CD4-positive, alpha-beta T cell treated with Interleukin-21 for 1 hour (primary cell): ENCODE measurements at regions not wholly inside any gene's neighbourhood (a gene's known extent, or its start where the extent isn't known, plus 50 kb on each side); places are given as distances from the start of the nearest gene placed in this dataset.
"Not testable (repeated sequence)": the region's sequence is repeated elsewhere in the genome, so short reads cannot be mapped to it uniquely, and the experiment has no call there.

Experiments used
- DNase-seq: peaks from one replicate; pipeline ENCODE4 v3.0.0-alpha.2; 2020

DNA sequence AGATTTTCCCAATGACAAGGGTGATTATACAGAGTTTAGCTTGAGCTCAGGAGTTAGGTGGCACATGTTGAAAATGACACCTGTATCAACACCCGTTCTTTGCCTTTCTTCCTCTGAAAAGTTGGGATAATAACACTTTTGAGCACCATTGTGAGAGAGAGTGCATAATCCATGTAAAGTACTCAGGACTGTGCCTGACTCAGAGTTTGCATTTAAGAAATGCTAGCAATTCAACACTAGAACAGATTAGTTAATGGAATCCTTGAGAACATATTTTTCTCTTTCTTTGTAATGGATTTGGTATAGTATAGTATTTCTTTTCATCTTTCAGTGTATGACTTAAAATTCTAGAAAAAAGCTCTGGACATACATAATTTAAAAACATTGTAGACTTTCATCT, 449.2 kb downstream of the GJA1 start:
- no peak for DNase-seq

DNA sequence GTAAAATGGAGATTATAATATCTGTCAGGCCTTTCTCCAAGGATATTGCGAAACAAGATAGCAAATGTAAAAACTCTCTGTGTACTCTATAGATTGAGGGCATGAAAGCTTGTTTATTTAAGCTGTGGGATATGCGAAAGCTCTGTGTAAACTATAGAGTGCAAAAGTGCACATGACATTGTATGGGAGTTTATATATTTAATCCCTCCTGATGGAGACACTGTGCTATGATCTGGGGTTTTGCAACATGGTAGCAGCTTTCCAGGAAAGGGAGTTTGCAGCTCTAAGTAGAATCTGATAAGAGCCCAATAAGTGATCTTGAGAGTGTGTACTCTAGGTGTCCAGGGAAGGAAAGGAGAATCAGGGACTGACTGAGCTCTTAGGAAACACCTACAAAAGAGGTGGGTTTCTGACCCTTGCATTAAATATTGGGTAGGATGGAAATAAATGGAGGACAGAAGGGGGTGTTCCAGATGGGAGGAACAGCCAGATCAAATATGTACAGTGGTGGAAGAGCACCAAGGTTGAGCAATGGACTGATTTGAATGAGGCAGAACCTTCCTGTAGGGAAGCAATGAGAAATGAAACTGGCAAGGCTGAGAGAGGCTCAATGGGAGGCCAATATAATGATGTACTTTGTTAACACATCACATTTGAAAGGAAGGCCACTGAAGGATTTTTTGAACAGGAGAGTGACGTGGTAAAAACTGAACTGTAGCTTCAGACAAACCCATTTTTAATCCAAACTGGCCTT, 450.1 kb downstream of the GJA1 start:
- DNase-seq: no peak

DNA sequence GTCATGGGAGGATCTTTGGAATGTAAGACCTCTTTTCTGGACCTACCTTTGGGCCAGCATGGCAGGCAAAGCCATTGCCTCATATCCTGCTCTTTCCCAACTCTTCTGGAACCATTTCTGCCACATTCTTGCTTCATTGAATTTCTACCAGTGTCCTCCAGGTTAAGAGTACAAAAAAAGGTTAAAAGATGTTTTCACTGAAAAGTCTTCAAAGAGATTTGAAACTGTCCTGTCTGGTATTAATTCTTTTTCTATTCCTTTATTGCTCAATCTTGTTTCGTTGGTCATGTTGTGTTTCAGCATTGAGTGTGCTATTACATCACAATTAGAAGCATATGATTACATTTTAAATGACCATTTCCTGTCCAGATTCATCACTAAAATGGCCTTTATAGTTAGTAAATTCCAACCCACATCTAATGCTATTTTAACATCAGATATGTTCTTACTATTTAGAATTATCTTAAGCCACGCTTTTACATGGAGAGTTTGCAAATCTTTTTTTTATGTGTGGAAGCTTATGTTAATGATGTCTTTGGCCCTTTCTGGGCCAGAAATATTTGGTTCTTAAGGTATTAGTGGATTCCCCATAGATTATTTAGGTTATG, 450.9 kb downstream of the GJA1 start:
- DNase-seq: no peak

DNA sequence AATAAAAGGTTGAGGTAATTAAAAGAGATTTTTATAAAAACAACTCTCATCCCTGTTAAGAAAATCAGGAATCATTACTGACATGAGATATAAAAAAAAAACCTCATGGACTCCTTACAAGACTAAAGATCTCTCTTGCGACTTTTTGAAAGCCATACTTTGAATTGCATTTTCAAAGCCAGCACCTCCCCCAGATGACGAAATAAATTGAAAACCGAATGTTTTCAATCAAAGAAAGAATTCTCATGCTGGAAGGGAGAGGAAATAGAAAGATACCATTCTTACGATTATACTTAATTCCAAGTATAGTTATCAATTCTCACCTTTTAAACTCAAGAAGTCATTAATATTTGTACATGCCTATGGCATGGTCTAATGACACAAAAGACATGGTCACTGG, 452.3 kb downstream of the GJA1 start:
- DNase-seq: no peak

DNA sequence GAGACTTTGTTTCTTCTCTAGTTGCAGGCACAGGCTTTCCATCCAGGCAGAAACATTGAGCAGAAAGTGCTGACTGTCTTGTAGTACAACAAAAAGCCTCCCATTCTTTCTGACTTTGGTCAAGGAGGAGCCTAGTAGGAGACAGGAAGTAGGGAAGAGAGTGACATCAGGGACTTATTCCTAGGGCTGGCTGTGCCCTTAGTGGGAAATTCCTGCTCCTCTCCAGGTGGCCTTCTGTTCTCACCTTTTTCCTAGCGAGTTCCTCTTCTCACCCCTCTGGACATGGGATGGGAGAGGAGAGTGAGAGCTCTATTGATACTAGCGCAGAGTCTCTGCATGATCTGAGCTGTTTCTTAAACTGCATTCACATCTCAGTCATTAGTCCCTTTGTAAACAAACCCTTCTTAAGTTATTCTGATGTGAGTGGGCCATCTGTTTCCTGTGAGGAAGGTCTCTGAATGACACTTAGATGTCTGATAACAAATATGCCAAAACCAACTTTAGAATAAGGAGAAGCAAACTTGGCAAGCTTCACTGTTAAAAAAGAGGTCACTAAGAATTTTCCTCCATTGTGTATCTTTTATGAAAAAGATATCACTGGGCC, 455.0 kb downstream of the GJA1 start:
- DNase-seq: no peak

DNA sequence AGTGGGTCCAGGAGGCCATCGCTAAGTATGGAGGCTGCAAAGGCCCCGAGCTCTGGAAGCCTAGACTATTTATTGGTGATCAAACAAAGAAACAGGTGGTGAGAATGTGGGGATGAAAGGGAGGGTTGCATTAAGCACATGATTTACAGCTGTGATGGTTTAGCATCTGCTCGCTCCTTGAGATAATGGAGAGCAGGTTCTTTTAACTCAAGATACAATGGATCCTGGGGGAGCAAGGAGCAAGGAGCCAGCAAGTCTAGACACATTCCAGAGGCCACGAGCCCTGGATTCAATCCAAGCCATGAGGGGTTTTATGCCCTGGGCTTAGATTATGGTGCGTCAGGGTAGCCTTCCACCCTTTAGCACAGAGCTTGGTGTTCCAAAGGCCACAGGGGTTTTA, 460.3 kb downstream of the GJA1 start:
- not testable (repeated sequence) for DNase-seq

DNA sequence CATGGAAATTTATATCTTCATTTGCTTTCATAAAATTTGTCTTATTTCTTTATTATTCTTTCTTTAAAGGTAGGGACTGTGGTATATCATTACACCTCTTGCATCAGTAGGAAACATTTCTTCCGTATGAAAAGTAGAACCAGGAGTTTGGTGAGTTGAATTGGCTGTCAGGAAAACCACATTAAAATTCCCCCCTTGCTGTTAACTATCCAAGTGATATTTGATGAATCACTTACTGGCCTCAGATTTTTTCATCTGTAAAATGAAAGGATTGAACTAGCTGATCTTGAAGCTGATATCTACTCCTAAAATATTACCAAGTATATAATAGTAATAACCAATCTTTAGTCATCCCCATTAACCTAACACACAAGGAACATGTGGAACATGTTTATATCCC, 460.9 kb downstream of the GJA1 start:
- DNase-seq: no peak

DNA sequence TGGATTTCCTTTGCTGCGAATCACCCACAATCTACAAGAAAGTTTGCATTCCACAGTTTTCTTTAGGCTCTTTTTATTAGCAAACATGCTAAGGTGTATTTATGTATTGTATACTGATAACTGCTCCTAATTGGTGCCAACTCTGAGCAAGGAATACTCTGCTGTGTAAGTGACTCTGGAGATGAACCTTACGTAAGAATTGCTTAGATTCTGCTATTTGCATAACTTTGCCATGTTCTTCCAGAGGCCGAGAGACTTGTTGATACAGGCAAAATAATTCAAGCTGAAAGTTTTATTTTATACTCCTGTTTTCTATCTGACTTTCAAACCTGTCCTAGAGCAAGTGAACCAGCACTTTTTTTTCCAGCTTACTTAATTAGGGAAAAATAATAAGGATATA, 461.3 kb downstream of the GJA1 start:
- no peak for DNase-seq

DNA sequence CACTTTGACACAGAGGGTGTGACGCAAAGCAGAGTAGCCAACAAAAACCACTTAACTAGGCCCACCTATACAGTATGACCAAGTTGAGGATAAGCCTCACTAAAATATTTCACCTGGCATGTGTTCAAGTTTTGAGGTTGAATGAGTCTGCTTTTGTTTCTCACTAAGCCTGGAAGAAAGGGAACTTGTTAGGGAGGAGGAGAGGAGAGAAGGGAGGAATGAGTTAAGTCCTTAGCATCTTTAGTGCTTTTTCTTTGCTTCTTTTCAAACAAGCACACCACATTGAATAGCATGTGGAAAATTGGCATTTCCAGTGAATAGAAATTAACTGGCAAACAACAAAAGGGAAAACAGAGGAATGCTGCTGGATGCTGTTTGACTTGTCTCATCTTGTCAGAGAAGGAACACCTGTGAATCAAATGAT, 461.9 kb downstream of the GJA1 start:
- DNase-seq: no peak

DNA sequence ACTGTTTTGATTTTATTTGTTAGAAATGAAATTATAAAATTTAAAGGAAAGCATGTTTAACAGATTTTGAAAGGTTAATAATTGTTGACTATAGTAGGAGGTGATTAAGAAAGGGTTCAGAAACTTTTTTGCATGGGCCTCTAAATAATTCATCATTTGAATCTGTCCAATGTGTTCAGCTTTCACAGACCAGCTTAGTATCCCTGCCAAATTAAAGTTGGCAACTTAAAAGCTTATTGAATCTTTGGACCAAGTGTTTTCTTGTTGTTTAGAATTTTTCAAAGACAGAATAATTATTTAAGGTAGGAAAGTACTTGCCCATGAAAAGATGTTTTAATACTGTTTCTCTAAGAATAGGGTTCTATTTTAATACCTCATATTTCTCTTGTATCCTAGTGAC, 466.0 kb downstream of the GJA1 start:
- DNase-seq: no peak

DNA sequence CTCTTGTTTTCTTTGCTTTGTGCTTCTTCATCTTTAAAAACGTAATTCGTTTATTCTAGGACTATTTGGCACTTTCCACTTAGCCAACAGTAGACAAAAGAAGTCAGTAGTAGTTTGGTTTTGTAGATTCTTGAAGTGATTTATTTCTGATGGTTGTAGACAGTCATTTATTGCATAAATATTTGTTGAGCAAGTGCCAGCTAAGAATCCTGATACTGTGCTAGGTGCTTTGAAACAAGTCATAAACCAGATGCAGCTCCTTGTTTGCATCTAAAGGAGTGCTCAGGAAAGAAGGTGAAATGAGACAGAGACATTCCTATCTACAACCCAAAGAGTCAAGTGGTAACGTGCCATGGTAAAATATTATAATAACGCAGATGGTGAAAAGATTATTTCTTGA, 469.1 kb downstream of the GJA1 start:
- DNase-seq: no peak

DNA sequence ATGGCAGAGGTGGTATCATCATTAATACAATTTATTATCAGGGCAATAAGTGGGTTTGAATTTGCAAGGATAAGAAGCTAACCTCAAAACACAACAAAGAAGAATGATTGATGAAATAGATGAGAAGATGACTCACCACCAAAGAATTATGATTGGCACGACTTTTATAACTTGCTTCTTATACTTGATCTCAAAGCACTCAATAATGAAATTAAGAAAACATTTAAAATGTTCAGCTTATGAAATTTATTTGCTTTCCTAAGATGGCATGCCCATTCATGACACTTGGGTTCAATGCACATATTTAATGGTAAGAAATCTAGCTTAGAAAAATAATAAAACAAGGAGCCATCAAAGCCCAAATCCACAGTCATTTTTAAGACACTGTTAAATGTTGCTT, 477.5 kb downstream of the GJA1 start:
- DNase-seq: no peak

DNA sequence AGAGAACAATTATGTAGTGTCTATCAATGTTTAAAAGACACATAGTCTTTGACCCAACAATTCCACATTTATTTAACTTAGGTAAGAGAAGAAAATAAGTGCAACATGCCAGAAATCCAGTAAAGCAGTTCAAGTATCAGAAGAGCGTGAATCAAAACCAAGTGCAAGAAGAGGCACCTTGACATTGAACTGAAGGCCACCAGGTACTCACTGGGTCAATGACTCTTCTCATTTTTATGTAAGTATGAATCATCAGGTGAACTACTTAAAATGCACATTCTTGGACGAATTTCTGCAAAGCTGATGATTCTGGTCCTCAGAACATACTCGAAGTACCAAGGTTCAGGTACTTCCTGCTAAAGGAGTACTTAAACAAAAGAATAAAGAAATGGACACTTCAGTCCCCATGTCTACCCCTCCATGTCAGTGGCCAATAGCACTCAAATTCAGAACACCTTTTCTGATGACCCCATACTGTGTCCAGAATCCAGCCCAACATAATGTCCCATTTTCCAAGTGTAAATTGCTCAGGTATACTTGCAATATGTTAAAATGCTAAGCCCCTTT, 481.9 kb downstream of the GJA1 start:
- DNase-seq: no peak

DNA sequence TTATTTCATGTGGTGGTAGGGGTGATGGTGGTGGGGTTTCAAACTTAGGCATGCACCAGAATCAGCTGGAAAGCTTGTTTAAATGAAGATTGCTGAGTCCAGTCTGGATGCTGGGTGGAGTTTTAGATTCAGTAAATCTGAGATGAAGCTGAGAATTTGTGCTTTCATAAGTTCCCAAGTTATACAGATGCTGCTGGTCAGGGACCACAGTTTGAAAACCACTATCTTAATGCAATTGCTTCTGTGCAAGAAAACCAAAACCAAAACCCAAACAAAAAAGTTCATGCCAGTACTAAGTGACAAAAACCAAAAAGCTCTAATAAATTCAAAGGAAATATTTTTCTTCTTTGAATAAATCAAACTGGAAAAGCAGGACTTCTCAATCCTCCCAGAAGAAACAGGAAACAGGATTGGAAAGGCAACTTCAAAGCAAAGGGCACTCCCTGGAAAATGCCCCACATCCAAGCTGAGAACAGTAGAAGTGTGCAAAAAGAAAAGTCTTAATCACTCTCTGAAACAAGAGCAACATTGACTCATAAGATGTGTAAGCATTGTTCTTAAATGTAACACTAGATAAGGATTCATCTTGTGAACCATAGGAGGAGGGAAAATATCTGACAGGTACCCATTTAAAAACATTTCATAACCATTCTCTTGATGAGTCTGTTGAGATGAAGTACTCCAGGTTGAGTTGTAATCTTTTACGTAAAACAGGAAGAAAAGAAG, 481.5 kb upstream of the HSF2 start:
- no peak for DNase-seq

DNA sequence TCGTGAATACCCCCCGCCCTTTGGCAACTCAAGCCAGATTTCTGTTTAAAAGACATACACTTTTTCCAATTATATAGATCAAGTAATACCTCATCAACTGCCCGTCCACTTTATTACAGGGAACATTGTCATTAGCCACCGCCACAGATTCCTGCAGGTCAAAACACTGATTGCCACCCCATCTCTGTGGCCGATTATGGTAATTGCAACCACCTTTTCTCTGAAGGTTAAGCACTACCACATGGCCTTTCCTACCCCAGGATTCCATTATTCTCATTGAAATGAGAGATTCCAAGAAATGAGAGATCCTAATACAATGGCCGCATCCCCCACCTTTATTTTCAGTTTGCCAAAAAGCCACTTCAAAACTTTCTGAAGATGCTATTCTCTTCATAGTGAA, 478.8 kb upstream of the HSF2 start:
- no peak for DNase-seq

DNA sequence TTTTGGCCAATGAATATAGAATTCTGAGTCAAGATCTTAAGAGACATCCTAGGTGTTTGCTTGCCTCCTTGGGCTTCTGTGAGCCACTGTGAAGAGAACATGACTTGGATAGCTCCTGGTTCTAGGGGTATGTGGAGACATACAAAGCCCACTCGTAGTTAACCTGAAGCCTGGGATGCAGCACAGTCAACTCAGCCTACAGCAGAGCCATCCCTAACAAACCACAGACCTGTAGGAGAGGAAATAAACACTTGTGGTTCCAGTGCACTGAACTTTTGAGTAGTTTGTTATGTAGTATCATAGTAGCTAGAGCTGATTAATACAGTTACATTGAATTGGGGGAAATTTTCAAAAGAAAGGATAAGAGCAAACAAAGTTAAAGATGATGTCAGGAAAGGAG, 474.4 kb upstream of the HSF2 start:
- DNase-seq: no peak

DNA sequence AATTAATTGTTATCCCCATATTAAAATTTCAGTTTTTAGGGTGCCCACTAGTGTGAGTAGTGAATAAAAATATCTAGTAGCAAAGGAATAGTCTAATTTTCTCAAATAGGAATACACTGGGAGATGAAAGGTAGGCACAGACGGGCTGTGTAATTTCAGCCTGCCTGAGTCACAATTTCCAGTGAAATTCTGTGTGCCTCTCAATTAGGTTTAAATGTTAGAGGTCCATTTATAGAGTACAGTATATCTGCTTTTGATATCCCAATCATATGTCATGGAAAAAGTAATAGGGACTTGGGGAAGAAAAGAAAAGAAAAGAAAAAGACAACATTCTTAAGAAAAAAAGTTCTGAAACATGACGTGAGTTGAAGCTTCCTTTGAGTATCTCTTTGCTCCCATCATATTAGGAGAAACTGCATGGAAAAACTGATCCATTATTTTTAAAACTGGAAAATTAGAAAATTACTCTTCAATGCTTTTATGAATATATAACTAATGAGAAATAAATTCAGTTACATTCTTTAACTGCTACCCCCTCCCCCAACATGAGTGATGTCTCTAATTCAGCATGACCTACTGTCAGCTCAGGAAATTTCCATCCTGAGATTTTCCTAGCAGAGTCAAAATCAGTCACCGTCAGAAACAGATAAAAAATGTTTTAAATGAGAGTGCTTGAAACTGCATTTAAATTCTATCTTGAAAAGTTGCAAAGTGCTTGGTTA, 473.8 kb upstream of the HSF2 start:
- DNase-seq: no peak

DNA sequence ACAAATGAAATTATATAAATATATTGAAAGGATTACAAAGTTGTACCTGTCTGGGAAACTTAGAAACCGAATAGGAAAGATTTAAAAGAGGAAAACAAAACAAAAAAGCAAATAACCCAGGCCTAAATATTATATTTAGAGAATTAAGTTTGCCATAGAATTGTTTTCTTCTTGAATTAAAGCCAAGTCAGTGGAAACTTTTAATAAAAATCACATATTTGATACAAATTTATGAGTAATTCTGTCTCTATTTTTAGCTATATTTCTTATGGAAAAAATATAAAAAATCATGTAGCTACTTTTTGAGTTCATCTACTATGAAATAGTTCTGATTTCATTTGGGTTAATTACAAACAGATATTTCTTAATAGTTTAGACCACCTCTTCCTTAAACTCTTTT, 470.2 kb upstream of the HSF2 start:
- DNase-seq: no peak

DNA sequence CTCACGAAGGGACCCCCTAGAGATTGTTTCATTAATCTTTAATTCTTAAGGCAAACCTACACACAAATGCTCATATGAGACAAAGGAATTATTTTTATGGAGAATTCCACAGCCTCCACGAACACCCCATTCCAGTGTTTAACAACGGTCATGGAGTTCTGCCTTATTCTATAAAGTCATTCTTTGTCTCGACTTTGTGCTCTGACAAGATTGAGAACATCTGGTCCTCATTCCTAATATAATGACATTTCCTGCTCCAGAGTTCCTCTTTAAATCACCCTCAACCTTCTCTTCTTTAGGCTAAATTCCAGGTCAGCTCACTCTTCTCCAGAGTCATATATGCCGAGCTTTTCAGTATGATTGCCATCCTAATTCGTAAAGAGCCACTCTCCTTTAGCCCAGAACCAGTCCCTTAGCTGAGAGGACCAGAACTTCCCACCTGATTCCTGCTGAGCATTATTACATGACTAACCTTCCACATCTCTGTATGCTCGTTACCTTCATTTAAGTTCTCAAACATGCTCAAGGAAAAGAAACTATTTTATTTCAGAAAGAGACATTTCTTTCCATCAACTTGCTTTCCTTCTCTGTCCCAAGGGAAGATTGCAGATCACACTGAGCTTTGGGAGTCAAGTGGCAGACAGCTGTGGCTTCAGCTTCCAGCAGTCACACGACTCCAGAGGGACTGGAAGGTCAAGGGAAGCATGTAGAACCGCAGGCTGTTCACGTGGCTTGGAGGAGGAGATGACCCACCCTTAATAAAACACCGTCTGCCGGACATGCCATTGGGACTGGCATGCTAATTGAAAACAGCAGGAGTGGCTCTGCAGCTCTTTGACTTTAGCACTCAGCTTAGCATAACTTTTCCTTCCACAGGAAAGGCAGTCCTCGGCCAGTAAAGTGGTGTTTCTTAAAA, 467.1 kb upstream of the HSF2 start:
- DNase-seq: no peak

DNA sequence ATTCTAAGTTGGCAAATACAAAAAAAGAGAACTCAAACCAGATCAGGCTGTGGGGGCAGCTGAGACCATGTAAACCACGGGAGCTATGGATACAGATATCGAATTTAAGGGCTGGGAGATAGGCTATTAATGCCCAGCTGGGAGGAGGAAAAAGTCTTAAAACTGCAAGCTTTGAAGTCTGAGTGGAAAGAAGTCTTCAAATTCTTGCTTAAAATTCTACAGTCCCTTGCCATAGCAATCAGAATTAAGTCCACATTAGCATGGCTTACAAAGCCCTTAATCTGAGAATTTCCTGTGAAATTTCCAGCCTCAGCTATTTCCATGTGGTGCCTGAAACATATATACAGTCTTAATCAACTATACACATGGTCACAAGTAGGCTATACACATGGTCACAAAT, 465.0 kb upstream of the HSF2 start:
- DNase-seq: no peak

DNA sequence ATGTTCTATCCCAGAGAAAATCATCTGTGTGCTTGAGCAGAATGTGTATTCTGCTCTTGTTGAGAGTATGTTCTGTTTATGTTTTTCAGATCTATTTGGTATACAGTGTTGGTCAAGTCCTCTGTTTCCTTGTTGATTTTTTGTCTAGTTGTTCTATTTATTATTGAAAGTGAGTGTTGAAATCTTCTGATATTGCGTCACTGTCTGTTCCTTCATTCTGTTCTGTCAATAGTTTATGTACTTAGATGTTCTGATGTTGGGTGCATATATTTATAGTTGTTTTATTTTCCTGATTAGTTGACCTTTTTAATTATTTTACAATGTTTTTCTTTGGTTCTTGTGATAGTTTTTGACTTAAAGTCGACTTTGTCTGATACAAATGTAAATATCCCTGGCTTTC, 458.7 kb upstream of the HSF2 start:
- DNase-seq: no peak

DNA sequence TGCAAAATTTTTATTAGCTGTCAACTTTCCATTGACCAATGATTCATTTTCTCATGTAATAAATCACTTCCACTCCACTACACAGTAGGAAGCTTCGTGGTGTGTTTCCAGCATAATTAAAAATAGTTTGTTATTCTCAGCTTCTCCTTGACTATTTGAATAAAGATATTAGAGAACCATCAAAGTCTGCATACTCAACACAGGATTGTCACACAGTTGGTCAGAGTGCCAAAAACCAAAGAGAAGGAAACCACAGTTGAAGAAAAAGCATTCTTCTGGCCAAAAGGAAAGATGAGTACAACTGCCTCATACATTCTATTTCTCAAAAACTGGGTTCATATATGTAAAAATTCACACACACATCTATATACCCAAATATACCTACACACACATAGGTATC, 455.1 kb upstream of the HSF2 start:
- DNase-seq: no peak
